SK-N-MC (cell line): ENCODE measurements at regions not wholly inside any gene's neighbourhood (a gene's known extent, or its start where the extent isn't known, plus 50 kb on each side); places are given as distances from the start of the nearest gene placed in this dataset.

Experiments
- EZH2 ChIP-seq: fragments of 200-600 bp; sonication (generic); IDR thresholded peaks from one replicate; pipeline ENCODE4 v1.6.1; 2017; ENCODE audit warnings: antibody characterized with exemption
- FOXP2 ChIP-seq: optimal IDR thresholded peaks from 2 replicates; pipeline ENCODE3; 2011; ENCODE audit warnings: mild to moderate bottlenecking, moderate library complexity; ENCODE audit not compliant: insufficient read depth; ENCODE audit errors: extremely low read length, control extremely low read depth
- POLR2AphosphoS5 ChIP-seq: IDR thresholded peaks from 2 replicates; pipeline ENCODE4 v1.6.1; 2012; ENCODE audit warnings: mild to moderate bottlenecking, low read depth, low read length, borderline replicate concordance

DNA sequence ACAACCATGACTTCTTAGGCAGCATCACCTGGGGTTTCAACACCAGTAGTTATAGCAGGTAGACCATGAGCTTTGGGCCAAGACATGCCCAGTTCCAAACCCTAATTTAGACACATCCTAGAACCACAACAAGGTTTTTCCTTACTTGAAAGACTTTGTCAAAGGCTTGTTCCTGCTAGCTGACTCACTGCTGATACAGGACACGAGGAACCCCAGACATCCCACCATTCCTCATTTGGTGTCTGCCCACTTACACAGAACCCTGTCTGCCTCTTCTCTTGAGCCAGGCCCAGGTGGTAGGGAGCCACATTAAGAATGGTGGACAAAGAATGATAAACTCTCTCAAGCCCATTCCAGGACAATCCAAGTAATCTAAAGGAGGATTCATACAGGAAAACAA, 109.0 kb downstream of the CCDC71L start:
- TF ChIP-seq EZH2 (no peak), POLR2AphosphoS5 (no peak), FOXP2 (no peak)
